GM19239 (cell line): ENCODE measurements at regions not wholly inside any gene's neighbourhood (a gene's known extent, or its start where the extent isn't known, plus 50 kb on each side); places are given as distances from the start of the nearest gene placed in this dataset.

Source experiments
- DNase-seq: peaks from one replicate; pipeline ENCODE4 v3.0.0; 2011; ENCODE audit warnings: low spot score; ENCODE audit not compliant: insufficient read length
- FAIRE-seq: peaks from 2 replicates; lab custom pipeline; 2011; peaks lifted over from hg19 to GRCh38; lab: Jason Lieb, UNC

DNA sequence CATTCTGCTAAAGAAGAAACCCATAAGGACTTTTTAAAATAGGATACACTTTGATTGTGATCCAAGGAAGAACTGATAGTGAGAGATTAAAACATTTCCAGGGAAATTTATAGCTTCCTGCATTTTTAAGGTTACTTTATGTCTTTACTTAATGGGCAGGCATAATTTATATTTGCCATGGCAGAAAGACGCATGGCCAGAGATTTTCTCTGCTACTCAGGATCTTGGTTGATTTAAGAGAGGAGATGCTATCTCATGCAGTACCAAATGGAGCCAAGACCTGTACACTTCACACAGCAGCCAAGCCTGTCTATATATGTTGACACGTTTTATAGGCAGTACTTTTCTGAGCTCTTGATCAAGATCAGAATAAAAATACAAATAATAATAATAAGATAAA, 60.9 kb upstream of the NT5C1B start:
- no peak for FAIRE-seq

GRCh38 chr2:18649502-18650135, 60.2 kb upstream of the NT5C1B start:
- no peak for FAIRE-seq
- DNase-seq: no peak

More for the DNA sequence above, 60.9 kb upstream of the NT5C1B start:
- DNase-seq: no peak

DNA sequence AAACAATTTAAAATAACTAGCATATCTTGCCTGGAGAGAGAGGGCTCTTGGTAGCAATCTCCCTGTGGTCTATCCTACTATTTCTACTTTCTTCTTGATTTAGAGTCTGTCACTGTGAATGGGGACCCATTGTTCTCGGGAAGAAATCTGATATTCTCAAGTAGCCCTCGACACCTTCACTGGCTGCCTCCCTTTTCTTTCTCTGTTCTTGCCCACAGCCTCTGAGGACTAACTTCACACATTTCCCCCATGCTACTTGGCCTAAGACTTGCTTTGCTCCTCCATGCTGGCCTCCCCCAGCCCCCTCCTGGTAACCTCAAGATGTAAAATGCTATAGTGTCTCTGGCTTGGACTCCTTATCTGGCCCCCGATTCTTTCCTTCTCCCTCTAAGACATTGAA, 58.8 kb upstream of the NT5C1B start:
- FAIRE-seq (no peak), DNase-seq (no peak)

- no peak for FAIRE-seq
- no peak for DNase-seq
These were observed 58.4 kb upstream of the NT5C1B start for GRCh38 chr2:18647731-18648130.

- DNase-seq (no peak), FAIRE-seq (no peak)
These were observed 55.9 kb upstream of the NT5C1B start for GRCh38 chr2:18645315-18645714.

- no peak for DNase-seq
- no peak for FAIRE-seq
These were observed 54.7 kb upstream of the NT5C1B start for GRCh38 chr2:18644115-18644462.

- no peak for DNase-seq
- FAIRE-seq: no peak
These were observed 54.2 kb upstream of the NT5C1B start for GRCh38 chr2:18643326-18644114.

DNA sequence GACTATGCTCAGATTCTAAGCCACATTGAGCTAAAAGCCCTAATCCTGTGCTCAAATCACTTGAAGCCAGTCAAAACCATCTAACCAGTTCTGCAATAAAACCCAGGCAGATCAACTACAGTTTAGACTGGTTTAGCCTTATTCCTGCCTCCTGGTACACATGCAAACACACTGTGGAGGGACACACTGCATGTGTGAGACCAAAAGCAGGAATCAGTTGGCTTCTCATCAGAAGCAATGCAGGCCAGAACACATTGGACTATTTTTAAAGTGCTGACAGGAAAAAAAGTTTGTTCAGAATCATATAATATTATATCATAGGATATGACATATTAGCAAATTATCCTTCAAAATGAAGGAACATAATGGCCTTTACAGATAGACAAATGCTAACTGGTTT, 52.5 kb upstream of the NT5C1B start:
- FAIRE-seq (no peak), DNase-seq (no peak)

GRCh38 chr2:18639756-18640453, 50.5 kb upstream of the NT5C1B start:
- FAIRE-seq (no peak), DNase-seq (no peak)
